HG02763 (cell line): ENCODE measurements at regions not wholly inside any gene's neighbourhood (a gene's known extent, or its start where the extent isn't known, plus 50 kb on each side); places are given as distances from the start of the nearest gene placed in this dataset.

Experiments used
- ATAC-seq: cut with Tn5 transposase; IDR thresholded peaks from one replicate; pipeline ENCODE4 v1.9.1; 2021; ENCODE audit warnings: mild to moderate bottlenecking, moderate library complexity; ENCODE audit not compliant: unreplicated experiment

DNA sequence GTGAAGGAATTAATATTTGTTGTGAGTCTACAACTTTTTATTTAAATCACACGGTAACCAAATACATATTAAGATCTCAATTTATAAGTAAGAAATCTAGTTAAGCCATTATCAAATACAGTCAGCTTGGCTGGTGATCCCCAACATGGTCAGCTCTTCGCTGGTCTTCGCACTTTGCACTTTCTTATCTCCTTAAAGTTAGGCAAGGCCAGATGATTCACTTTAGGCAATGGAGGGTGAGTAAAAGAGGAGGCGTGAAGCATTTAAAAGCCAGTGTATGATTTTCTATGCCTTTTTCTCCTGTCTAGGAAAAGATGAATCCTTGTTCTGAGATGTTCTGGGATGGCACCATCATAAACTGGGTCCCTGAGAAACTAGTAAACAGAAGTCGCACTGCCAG, 793.7 kb upstream of the ARGLU1 start:
- no peak for ATAC-seq

DNA sequence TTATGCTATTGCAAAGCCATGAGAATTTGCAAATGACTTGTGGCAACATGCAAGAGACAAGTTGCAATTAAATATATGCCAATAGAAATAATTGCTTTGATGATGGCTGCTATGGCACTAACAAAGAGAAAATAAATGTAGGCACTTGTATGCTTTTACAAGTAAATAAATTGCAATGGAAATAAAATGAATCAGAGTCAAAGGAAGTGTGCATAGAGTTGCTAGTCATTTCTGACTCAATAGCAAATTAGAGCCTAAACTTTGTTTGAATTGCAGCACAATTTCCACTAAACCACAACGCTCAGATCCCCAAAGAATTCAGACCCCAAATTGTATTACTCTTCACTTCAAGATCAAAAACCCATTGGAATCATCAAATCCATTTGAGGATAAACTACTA, 792.1 kb upstream of the ARGLU1 start:
- ATAC-seq = no peak

DNA sequence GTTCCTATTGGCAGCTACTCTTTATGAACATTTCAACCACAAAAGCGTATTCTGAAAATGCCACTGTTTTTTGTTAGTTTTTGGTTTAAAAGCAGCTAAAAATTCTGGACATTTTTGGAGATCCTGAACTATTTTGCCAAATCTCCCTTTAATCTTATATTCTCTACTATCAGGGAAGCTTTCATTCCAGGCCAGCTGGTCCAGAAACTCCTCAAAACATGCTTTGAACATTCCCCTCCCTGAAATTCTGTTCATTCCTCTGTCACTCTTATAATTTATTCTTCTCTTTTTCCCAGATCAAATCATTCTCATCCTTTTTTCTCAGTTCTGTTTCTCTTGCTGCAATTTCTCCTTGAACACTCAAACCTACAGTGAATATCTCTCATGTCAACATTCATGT, 790.9 kb upstream of the ARGLU1 start:
- no peak for ATAC-seq

- no peak for ATAC-seq
Observed at GRCh38 chr13:107351305-107351704, 783.4 kb upstream of the ARGLU1 start.

DNA sequence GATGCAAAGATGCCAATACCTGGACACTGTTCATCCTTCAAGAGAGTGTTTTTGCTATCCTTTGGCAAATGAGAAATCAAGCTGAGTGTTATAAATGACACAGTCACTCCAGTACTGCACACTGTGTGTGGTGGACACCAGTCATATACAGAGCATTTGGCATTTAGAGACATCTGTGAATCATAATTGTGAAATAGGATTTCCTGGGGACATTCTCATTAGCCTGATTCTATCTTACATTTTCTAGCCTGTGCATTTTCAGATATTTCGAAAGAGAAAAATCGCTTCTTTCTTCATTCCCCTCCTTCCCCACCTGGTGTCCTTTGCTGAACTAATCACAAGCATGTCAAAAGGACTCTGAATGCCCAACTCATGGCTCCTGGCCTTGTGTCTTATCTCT, 781.0 kb upstream of the ARGLU1 start:
- ATAC-seq = no peak

DNA sequence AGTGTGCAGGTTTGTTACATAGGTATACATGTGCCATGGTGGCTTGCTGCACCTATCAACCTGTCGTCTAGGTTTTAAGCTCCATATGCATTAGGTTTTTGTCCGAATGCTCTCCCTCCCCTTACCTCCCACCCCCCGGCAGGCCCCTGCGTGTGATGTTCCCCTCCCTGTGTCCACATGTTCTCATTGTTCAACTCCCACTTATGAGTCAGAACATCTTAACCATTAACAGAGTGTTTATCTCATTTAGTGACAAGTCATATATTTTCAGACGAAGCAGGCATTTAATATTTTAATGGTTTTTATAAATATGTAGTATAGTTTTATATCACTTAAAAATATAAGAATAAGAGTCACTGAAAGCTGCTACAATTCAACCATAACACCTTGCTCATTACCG, 780.5 kb upstream of the ARGLU1 start:
- no peak for ATAC-seq

DNA sequence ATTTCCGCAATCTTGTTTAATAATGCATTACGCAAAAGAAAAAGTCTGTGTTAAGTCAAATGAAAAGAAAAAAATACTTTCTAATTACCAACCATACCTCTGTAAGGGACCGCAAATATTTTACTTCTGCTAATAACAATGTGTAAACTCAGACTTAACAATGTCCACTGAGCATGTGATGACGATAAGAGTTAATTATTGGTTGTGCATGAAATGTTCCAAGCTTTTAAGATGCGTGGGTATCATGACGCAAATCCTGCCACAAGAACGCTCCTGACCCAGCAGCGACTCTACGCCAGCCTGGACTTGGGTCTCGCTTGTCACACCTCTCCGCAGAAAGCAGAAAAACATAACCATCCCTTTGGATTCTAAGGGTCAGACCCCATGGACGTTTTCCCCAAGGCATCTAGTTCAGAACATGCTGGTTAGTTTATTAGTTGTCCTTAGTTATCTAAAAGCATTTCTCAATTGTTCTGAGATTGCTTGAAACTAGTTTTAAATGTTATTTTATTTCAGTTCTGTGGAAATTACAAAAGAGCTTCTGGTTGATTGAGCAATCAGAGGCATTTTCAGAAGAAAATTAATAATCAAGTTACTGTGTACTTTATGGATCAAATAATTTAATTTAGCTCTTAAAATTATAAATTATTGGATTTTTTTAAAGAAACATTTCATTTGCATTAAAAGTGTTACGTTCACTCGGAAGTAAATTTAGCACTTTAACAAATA, 779.9 kb upstream of the ARGLU1 start:
- ATAC-seq = no peak

DNA sequence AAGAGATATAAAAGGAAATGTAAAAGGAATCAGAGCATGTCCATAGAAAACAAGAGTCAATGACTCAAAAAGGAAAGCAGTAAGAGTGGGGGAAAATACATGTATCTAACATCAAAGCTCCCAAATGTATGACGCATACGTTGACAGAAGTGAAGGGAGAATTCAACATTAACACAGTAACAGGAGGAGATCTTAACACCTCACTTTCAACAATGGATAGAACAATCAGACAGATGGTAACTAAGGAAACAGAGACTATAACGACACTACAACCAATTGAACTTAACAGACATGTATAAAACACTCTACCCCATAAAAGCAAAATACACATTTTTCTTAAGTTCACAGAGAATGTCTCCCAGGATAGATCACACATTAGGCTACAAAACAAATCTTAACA, 774.8 kb upstream of the ARGLU1 start:
- ATAC-seq = no peak

GRCh38 chr13:107339209-107339608, 771.3 kb upstream of the ARGLU1 start:
- no peak for ATAC-seq

DNA sequence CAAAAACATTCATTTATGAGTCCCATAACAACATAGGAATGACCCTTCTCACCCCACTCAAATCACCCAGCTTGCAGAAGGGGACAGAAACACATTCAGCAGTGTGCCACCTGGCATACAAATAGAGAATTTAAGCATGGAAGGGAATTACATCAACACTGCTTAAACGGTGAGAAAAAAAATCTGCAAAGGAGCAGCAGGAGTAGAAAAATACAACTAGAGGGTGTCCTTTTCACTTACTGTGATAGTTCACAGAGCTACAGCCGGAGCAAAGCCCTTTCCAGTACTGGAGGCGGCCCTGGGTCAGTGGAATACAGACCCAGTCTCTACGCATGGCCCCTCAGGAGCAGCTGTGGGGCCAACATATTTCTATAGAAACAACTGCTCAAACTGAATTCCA, 764.3 kb upstream of the ARGLU1 start:
- no peak for ATAC-seq

DNA sequence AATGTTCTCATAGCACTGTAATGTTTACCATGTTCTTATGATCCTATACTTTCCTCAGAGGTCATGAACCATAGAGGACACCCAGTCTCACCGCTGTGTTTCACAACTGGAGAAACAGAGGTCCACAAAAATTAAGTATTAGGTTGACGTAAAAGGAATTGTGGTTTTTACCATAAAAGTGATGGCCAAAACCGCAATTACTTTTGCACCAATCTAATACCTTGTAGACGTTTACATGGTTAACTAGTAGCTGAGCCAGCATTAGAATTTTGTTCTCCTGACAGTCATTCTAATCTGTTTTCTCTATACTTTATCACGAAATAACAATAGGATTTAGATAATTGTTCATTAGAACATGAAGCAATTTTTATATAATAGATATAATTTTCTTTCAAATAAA, 763.4 kb upstream of the ARGLU1 start:
- no peak for ATAC-seq

DNA sequence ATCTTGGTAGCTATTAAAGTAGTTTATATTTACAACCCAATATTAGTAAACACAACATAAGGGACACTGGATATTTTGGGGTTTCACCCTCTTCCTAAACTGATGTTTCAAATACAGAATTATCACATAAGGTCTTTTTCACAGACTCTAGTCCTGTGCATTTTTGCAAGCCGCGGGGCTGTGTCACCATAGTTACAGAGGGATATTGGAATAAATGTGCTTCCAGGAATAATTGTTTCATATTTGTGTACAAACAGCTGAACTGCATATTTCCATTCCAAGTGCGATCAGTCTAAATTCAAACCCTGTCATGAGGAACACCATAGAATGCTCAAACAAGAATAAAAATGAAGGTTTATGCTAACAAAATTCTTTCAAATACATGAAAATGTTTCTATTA, 762.5 kb upstream of the ARGLU1 start:
- ATAC-seq = no peak

GRCh38 chr13:107329991-107330390, 762.1 kb upstream of the ARGLU1 start:
- no peak for ATAC-seq

GRCh38 chr13:107324416-107325204, 756.7 kb upstream of the ARGLU1 start:
- ATAC-seq = no peak

DNA sequence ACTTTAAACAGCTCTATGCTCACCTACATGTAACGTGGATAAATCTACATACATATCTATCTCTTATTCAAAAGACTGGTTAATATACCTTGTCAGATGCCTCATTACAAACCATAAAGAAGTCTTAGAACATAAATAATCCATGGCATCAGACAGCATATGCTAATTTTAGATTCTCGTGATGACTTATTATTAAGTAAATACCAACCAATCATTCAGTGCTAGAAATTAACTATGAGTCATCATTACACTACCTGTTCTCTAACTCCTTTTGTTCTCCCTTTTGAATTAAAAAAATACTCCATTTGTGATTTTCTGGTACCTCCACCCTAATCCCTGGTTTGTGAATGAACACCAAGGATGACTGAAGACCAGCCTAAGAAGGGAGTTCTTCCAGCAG, 754.3 kb upstream of the ARGLU1 start:
- no peak for ATAC-seq

GRCh38 chr13:107305178-107305577, 737.2 kb upstream of the ARGLU1 start:
- no peak for ATAC-seq

GRCh38 chr13:107301724-107302374, 733.9 kb upstream of the ARGLU1 start:
- ATAC-seq = no peak

DNA sequence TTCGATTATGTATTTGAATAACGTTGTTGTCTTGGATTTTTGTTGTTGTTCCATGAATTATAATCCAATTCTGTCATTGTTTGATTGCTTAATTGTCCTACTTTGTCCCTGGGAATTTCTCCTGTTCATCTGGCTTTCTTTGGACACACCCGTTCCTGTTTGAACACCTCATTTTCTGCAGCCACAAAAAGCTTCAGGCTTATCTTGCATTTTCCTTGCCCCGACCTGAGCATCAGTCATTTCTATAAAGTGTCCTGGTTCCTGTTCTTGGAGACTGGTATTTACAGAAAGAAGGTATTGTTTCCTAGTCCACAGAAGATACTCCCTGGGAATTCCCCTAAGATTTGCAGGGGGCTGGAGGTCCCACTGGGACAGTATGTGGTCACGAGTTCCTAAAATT, 731.8 kb upstream of the ARGLU1 start:
- ATAC-seq = no peak

- no peak for ATAC-seq
Observed at GRCh38 chr13:107296804-107297203, 728.9 kb upstream of the ARGLU1 start.

- no peak for ATAC-seq
Observed at GRCh38 chr13:107295416-107296140, 727.6 kb upstream of the ARGLU1 start.

DNA sequence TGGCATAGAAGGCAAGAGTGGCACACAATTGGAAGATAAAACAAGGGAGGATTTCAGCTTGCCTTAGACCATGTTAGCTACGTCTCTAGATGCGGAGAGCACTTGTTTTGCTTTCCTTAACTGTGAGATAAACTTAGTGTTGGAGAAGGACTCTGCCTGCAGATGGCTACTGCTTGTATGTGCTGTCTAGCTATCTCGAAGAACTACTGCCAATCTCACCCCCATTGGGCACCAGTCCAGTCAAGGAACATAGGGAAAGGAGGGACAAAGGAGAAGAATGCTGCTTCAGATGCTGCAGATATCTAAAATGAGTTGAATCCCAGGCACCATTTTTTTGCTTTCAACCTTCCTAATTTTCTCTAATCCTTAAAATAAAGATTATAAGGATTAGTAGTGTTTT, 726.0 kb upstream of the ARGLU1 start:
- ATAC-seq = no peak
